Suprapubic skin (tissue), 4 donors: ENCODE measurements at regions not wholly inside any gene's neighbourhood (a gene's known extent, or its start where the extent isn't known, plus 50 kb on each side); places are given as distances from the start of the nearest gene placed in this dataset.

Source experiments
- DNase-seq, 2 donors: peaks; one replicate each; pipeline ENCODE4 v3.0.0-alpha.2; 2019; ENCODE audit warnings: low spot score in 2 of 2
- H3K27ac ChIP-seq: fragments of 200-600 bp; sonication (generic); one replicate; pipeline ENCODE4 v1.5.1; 2019
- H3K27me3 ChIP-seq: fragments of 200-600 bp; sonication (generic); one replicate; pipeline ENCODE4 v1.5.1; 2019
- H3K36me3 ChIP-seq: fragments of 200-600 bp; sonication (generic); one replicate; pipeline ENCODE4 v1.5.1; 2019
- H3K4me1 ChIP-seq: fragments of 200-600 bp; sonication (generic); one replicate; pipeline ENCODE4 v1.5.1; 2019
- H3K4me3 ChIP-seq: fragments of 200-600 bp; sonication (generic); one replicate; pipeline ENCODE4 v1.5.1; 2019; ENCODE audit warnings: mild to moderate bottlenecking
- H3K9me3 ChIP-seq: fragments of 200-600 bp; sonication (generic); one replicate; pipeline ENCODE4 v1.5.1; 2019
- EP300 ChIP-seq: sonication (generic); formaldehyde crosslinking; IDR thresholded peaks from one replicate; pipeline ENCODE4 v1.6.1; 2017; ENCODE audit warnings: antibody characterized with exemption
- POLR2A ChIP-seq, 2 donors: fragments of 450-650 bp; IDR thresholded peaks; one replicate each; pipeline ENCODE4 v1.6.1; 2017; ENCODE audit warnings: antibody characterized with exemption in 2 of 2, mild to moderate bottlenecking in 2 of 2, moderate library complexity in 2 of 2
- POLR2AphosphoS5 ChIP-seq, 3 donors: sonication (generic); formaldehyde crosslinking; IDR thresholded peaks; one replicate each; pipeline ENCODE4 v1.6.1; 2017; ENCODE audit warnings: antibody characterized with exemption in 3 of 3
- WGBS: methylation state at CpG from one replicate; pipeline ENCODE4 v1.1.5; 2018; 5-methylcytosine and 5-hydroxymethylcytosine counted together
- TF ChIP-seq, protein P1 (sequence below), 2 donors: fragments of 200-600 bp in 1 of 2; fragments of 450-650 bp in 1 of 2; sonication (generic) in 1 of 2; IDR thresholded peaks; one replicate each; pipeline ENCODE4 v1.5.1; 2016 to 2019; ENCODE audit warnings: antibody characterized with exemption in 2 of 2, mild to moderate bottlenecking in 1 of 2, moderate library complexity in 1 of 2

DNA sequence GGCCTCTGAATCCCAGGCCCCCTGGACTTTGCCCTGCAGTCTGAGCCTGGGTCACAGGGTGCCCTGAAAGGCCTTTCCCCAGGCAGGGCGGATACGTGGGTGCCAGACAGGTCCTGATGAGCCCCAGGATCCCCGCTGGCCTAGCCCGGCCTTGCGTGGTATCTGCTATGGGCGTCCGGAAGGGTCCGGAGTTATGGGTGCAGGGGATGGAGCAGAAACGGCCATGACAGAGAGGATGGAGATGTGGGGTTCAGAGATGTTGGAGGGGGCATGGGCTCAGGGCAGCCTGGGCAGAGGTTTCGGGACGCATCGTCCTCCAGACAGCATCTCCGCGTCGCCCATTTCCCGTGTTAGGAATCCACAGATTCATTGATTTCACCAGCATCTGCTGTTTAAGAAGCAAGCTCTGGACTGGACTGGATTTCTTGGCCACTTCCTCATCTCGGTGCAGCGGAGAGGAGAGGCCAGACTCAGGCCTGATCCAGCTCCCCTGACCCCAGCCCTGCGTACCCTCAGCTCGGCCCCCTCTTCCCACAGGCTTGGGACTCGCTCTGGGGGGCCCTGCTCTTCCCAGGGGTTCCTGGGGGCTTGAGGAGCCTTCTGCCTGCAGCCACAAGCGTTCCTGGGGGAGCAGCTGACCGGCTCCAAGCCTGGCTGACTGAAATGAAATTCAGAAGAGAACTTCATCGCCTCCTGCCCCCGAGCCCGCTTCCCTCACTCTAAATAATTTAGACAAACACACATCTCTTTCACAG lies 86.9 kb upstream of the ADRA2C start:
- WGBS, result 81% methylated on average over 24 of the region's 26 CpGs
- H3K36me3 ChIP-seq, result no peaks in the 10 kb centered on the region
- no peaks in the 10 kb centered on the region for H3K9me3 ChIP-seq
- no peak overlapping the region for H3K27ac ChIP-seq
- DNase-seq, result peak; percentile 53 to 72
- H3K4me1 ChIP-seq, result no peaks in the 10 kb centered on the region
- TF ChIP-seq EP300, result no peak
- no peak for TF ChIP-seq POLR2A (IDR thresholded peaks at IDR 0.05)
- TF ChIP-seq, protein P1, sequence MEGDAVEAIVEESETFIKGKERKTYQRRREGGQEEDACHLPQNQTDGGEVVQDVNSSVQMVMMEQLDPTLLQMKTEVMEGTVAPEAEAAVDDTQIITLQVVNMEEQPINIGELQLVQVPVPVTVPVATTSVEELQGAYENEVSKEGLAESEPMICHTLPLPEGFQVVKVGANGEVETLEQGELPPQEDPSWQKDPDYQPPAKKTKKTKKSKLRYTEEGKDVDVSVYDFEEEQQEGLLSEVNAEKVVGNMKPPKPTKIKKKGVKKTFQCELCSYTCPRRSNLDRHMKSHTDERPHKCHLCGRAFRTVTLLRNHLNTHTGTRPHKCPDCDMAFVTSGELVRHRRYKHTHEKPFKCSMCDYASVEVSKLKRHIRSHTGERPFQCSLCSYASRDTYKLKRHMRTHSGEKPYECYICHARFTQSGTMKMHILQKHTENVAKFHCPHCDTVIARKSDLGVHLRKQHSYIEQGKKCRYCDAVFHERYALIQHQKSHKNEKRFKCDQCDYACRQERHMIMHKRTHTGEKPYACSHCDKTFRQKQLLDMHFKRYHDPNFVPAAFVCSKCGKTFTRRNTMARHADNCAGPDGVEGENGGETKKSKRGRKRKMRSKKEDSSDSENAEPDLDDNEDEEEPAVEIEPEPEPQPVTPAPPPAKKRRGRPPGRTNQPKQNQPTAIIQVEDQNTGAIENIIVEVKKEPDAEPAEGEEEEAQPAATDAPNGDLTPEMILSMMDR (IDR thresholded peaks at IDR 0.05), result no peak
- TF ChIP-seq POLR2AphosphoS5 (IDR thresholded peaks at IDR 0.05), result no peak
- H3K4me3 ChIP-seq, result no peak overlapping the region
- peaks cover 77% of the 10 kb centered on the region for H3K27me3 ChIP-seq

DNA sequence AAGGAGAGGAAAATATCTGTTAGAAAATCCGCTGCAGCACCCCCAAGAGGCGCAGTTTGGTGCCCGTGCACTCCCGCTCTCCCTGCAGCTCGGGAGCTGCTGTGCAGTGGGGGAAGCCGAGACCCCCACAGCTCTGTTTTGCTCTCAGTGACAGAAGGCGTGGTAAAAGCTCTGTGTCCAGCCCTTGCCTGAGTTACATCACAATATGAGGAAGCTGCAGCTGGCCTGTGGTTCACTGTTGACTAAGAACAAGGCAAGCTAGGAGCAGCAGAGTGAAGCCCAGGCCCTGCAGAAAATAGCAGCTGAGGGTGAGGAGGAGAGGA lies 88.5 kb upstream of the ADRA2C start:
- DNase-seq, result peak; percentile 40 to 47
- no peaks in the 10 kb centered on the region for H3K9me3 ChIP-seq
- no peaks in the 10 kb centered on the region for H3K36me3 ChIP-seq
- WGBS, result 61% methylated on average over 7 of the region's 7 CpGs
- H3K4me3 ChIP-seq, result no peak overlapping the region
- TF ChIP-seq, protein P1 (IDR thresholded peaks at IDR 0.05), result no peak
- no peak for TF ChIP-seq POLR2A (IDR thresholded peaks at IDR 0.05)
- TF ChIP-seq EP300, result no peak
- TF ChIP-seq POLR2AphosphoS5 (IDR thresholded peaks at IDR 0.05), result no peak
- H3K27me3 ChIP-seq, result peaks cover 70% of the 10 kb centered on the region
- H3K4me1 ChIP-seq, result no peaks in the 10 kb centered on the region
- H3K27ac ChIP-seq, result no peak overlapping the region

DNA sequence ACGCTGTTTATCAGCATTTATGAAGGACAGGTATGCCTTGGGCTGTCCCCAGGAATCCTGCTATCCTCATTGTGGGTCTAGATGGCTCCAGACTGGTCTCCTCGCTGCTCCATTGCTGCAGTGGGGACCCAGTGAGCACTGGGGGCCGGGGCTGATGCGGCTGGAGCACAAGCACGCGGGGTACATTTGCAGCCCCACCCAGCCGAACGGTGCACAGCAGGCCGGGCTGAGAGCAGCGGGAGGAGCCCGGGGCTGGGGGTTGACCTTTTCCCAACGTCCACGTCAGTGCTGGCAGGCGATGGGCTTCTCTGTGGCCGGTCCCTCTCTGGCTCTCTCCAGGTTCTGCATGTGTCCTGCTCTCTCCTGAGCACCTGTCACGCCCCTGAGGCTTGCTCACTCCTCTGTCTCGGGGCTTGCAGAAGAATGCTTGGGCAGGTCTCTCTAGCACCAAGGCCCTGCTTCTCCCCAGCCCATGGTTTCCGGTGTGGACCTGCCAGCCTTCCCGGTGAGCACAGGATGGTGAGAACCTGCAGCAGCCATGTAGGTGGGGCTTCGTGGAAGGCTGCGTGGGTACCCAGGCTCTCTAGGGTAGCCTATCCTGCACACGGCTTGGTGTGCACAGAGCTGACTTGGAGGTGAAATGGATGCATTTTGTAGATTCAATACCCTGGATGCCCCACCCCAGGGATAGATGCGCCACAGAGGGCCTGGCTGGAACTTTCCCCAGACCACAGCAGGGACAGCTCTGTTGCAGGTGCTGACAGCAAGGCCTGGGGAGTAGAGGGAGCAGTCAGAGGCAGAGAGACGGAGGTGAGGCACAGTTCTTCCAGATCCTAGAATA lies 89.1 kb upstream of the ADRA2C start:
- no peak for TF ChIP-seq POLR2A (IDR thresholded peaks at IDR 0.05)
- no peak for TF ChIP-seq EP300
- TF ChIP-seq, protein P1 (IDR thresholded peaks at IDR 0.05), result no peak
- no peak for TF ChIP-seq POLR2AphosphoS5 (IDR thresholded peaks at IDR 0.05)
- no peaks in the 10 kb centered on the region for H3K4me1 ChIP-seq
- DNase-seq, result peak; percentile 35 to 43
- no peak overlapping the region for H3K27ac ChIP-seq
- peaks cover 70% of the 10 kb centered on the region for H3K27me3 ChIP-seq
- no peak overlapping the region for H3K4me3 ChIP-seq
- no peaks in the 10 kb centered on the region for H3K36me3 ChIP-seq
- H3K9me3 ChIP-seq, result no peaks in the 10 kb centered on the region
- 68% methylated on average over 21 of the region's 24 CpGs for WGBS

DNA sequence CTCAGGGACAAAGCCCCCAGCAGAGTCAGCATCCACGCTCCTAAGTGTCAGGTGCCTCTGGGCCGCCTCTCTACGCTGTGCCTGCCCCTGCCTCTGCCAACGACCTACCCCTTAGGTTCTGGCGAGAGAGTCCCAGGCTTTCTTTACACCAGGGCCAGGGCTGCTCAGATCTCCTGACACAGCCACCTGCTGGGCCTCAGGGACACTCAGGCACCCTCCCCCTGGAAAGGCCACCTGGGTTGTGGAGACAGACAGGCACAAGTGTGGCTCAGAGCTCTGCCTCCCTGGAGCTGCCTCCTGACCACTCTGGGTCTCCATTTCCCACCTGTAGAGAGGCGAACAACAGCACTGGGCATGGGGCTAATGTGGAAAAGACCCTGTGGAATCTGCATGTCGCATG lies 90.0 kb upstream of the ADRA2C start:
- no peaks in the 10 kb centered on the region for H3K4me1 ChIP-seq
- H3K9me3 ChIP-seq, result no peaks in the 10 kb centered on the region
- 79% methylated on average over 7 of the region's 7 CpGs for WGBS
- no peak overlapping the region for H3K4me3 ChIP-seq
- H3K27ac ChIP-seq, result no peak overlapping the region
- H3K27me3 ChIP-seq, result peaks cover 71% of the 10 kb centered on the region
- DNase-seq, result peak; percentile 20 to 65
- TF ChIP-seq, protein P1 (IDR thresholded peaks at IDR 0.05), result no peak
- TF ChIP-seq POLR2A (IDR thresholded peaks at IDR 0.05) (no peak), POLR2AphosphoS5 (IDR thresholded peaks at IDR 0.05) (no peak)
- no peaks in the 10 kb centered on the region for H3K36me3 ChIP-seq
